Lower leg skin (tissue), 3 donors: ENCODE measurements at regions not wholly inside any gene's neighbourhood (a gene's known extent, or its start where the extent isn't known, plus 50 kb on each side); places are given as distances from the start of the nearest gene placed in this dataset.

ENCODE experiments used
- POLR2A ChIP-seq, 2 donors: fragments of 450-650 bp; IDR thresholded peaks; one replicate each; pipeline ENCODE4 v1.6.1; 2016 to 2017; ENCODE audit warnings: antibody characterized with exemption in 2 of 2, mild to moderate bottlenecking in 1 of 2, moderate library complexity in 1 of 2
- TF ChIP-seq, protein P1 (sequence below), 3 donors: fragments of 450-650 bp; IDR thresholded peaks; one replicate each; pipeline ENCODE4 v1.5.1; 2016; ENCODE audit warnings: antibody characterized with exemption in 3 of 3, mild to moderate bottlenecking in 3 of 3, moderate library complexity in 2 of 3

DNA sequence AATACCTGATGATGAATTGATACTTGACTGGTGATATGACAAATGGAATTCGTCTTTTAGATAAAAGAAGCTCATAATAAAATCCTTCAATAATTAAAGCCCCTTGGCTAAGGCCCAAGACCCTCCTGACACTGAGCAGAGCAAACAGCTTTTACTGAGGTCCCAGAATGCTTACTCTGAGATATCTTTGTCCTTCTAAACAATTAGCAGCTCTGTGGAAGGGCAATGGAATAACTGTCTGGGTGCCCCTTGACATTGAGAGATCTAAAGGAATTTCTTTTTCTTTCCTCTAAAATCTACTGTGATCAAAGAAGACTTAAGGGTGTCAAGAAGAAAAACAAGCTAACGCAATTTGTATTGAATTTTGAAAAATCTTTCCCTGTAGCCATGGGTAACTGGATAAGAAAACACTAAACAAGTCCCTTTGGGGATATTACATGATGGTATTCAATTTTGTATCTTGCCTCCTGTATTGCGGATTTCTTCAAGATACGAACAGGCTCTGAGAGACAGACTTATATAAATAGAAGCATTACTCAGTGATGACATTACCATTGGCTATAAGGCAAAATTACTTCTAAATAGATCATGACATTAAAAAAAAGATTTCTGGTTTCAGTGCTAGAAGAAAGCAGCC lies 128.8 kb downstream of the MREG start:
- TF ChIP-seq, protein P1, sequence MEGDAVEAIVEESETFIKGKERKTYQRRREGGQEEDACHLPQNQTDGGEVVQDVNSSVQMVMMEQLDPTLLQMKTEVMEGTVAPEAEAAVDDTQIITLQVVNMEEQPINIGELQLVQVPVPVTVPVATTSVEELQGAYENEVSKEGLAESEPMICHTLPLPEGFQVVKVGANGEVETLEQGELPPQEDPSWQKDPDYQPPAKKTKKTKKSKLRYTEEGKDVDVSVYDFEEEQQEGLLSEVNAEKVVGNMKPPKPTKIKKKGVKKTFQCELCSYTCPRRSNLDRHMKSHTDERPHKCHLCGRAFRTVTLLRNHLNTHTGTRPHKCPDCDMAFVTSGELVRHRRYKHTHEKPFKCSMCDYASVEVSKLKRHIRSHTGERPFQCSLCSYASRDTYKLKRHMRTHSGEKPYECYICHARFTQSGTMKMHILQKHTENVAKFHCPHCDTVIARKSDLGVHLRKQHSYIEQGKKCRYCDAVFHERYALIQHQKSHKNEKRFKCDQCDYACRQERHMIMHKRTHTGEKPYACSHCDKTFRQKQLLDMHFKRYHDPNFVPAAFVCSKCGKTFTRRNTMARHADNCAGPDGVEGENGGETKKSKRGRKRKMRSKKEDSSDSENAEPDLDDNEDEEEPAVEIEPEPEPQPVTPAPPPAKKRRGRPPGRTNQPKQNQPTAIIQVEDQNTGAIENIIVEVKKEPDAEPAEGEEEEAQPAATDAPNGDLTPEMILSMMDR (IDR thresholded peaks at IDR 0.05) = no peak
- TF ChIP-seq POLR2A (IDR thresholded peaks at IDR 0.05) = no peak
